ENCODE measurements at regions not wholly inside any gene's neighbourhood (a gene's known extent, or its start where the extent isn't known, plus 50 kb on each side); places are given as distances from the start of the nearest gene placed in this dataset.

GRCh38 chr19:28159065-28159464 lies 1053.9 kb downstream of the UQCRFS1 start:
- TF ChIP-seq ZNF24 (tag by site-specific recombination; IDR thresholded peaks at IDR 0.05): no peak
- no peak for TF ChIP-seq CTCF (tag by site-specific recombination; IDR thresholded peaks at IDR 0.05)
- no peak for TF ChIP-seq ZNF324 (tag by site-specific recombination; IDR thresholded peaks at IDR 0.05)
- no peak for TF ChIP-seq ZNF560 (tag by site-specific recombination; IDR thresholded peaks at IDR 0.05; ENCODE audit: borderline replicate concordance)
- TF ChIP-seq TCF7L2 (IDR thresholded peaks at IDR 0.05; ENCODE audit: borderline replicate concordance, low read depth, low read length): no peak
- TF ChIP-seq ZXDB (tag by site-specific recombination; IDR thresholded peaks at IDR 0.05): no peak
- no peak for TF ChIP-seq ZNF10 (tag by site-specific recombination; IDR thresholded peaks at IDR 0.05)
- TF ChIP-seq ZNF211 (tag by site-specific recombination; IDR thresholded peaks at IDR 0.05; ENCODE audit: low read depth): no peak
- no peak for TF ChIP-seq ZSCAN5A (tag by site-specific recombination; IDR thresholded peaks at IDR 0.05)
- no peak for TF ChIP-seq ZNF18 (tag by site-specific recombination; IDR thresholded peaks at IDR 0.05)
- TF ChIP-seq ZNF23 (tag by site-specific recombination; IDR thresholded peaks at IDR 0.05; ENCODE audit: borderline replicate concordance): no peak
- TF ChIP-seq SP3 (tag by site-specific recombination; IDR thresholded peaks at IDR 0.05): no peak
